Smooth muscle cell (in vitro differentiated cells): ENCODE measurements at regions not wholly inside any gene's neighbourhood (a gene's known extent, or its start where the extent isn't known, plus 50 kb on each side); places are given as distances from the start of the nearest gene placed in this dataset.

ENCODE experiments used
- DNase-seq: peaks from one replicate; lab custom pipeline; 2025; ENCODE audit not compliant: unreplicated experiment; lab: John Stamatoyannopoulos, UW
- H2AFZ ChIP-seq: fragments of 200-600 bp; sonication (generic); 2 replicates; pipeline ENCODE4 v1.6.0; 2016; ENCODE audit warnings: antibody characterized with exemption, low read depth, mild to moderate bottlenecking
- H3F3A ChIP-seq: fragments of 200-600 bp; sonication (generic); 2 replicates; pipeline ENCODE4 v1.6.0; 2017; ENCODE audit warnings: antibody characterized with exemption, low read depth
- H3K27ac ChIP-seq: fragments of 200-600 bp; sonication (generic); 2 replicates; pipeline ENCODE4 v1.5.1; 2016; ENCODE audit warnings: low read depth, mild to moderate bottlenecking
- H3K27me3 ChIP-seq: fragments of 200-600 bp; sonication (generic); 2 replicates; pipeline ENCODE4 v1.6.1; 2016; ENCODE audit warnings: low read depth, mild to moderate bottlenecking
- H3K36me3 ChIP-seq: fragments of 200-600 bp; sonication (generic); 2 replicates; pipeline ENCODE4 v1.5.1; 2016; ENCODE audit warnings: low read depth
- H3K4me1 ChIP-seq: fragments of 200-600 bp; sonication (generic); 2 replicates; pipeline ENCODE4 v1.5.1; 2016; ENCODE audit warnings: low read depth
- H3K4me2 ChIP-seq: fragments of 200-600 bp; sonication (generic); 2 replicates; pipeline ENCODE4 v1.6.0; 2016; ENCODE audit warnings: mild to moderate bottlenecking
- H3K4me3 ChIP-seq: fragments of 200-600 bp; sonication (generic); 2 replicates; pipeline ENCODE4 v1.5.1; 2016; ENCODE audit warnings: mild to moderate bottlenecking
- H3K79me2 ChIP-seq: fragments of 200-600 bp; sonication (generic); 2 replicates; pipeline ENCODE4 v1.6.0; 2016; ENCODE audit warnings: low read depth, mild to moderate bottlenecking
- H3K9ac ChIP-seq: fragments of 200-600 bp; sonication (generic); 2 replicates; pipeline ENCODE4 v1.6.0; 2016; ENCODE audit warnings: low read depth
- H3K9me3 ChIP-seq: fragments of 200-600 bp; sonication (generic); replicated peaks from 2 replicates; pipeline ENCODE4 v1.5.1; 2016; ENCODE audit warnings: low read depth
- H4K20me1 ChIP-seq: fragments of 200-600 bp; sonication (generic); 2 replicates; pipeline ENCODE4 v1.6.0; 2016; ENCODE audit warnings: low read depth
- WGBS: methylation state at CpG from one replicate; pipeline ENCODE4 v1.1.7; 2016; ENCODE audit warnings: low lambda C conversion rate; 5-methylcytosine and 5-hydroxymethylcytosine counted together
- TF ChIP-seq, protein P1 (sequence below): fragments of 200-600 bp; sonication (generic); IDR thresholded peaks from 2 replicates; pipeline ENCODE4 v1.5.1; 2017; ENCODE audit warnings: borderline replicate concordance, mild to moderate bottlenecking, antibody characterized with exemption; ENCODE audit not compliant: insufficient read depth, poor library complexity, severe bottlenecking

DNA sequence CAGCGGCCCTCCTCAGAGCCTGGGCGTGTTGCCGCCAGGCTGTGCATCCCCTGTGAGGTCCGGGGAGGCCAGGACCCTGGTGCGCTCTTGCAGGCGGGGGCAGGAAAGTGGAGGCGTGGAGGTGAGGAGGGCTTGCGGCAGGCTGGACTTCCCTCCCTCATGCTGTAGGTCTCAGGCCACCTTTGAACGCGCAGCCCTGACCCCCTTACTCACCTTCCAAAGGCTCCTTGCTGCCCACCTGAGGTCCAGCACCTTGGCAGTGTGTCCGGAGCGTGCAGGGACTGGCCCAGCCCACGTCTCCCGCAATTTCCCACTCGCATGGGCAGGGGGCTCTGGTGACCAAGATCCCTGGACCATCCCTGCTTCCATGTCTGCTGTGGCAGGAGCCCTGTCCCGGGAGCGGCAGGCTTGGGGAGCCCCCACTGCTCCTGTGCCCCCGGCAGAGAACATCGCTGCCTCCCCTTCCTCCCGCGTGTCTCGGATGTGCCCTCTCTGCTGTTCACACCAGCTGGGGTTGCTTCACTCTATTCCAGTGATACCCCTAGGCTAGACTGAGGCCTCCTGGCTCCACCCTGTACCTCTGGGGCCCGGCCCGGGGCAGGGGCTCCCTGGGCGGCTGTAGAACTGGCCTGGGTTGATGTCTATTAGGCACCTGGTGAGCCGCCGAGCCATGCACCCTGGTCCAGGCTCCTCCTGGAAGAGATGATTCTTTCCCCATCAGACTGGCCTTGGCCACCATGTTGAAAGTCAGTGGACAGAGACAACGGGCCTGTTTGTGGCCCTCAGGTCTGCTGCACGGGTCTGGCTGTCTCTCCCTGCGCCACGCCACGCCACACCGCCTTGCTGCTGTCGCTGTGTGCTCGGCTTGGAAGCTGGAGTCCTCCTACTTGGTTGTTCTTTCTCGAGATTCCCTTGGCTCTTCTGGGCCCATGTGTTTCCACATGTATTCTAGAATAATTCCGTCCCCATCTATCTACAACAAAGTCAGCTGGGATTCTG lies 95.4 kb upstream of the ADRA2C start:
- H3K4me3 ChIP-seq = no peak overlapping the region
- H3K4me1 ChIP-seq = no peaks in the 10 kb centered on the region
- no peak overlapping the region for H3K27ac ChIP-seq
- H3K79me2 ChIP-seq = no peaks in the 10 kb centered on the region
- H2AFZ ChIP-seq = no peak overlapping the region
- H3K27me3 ChIP-seq = peaks cover 3% of the 10 kb centered on the region
- DNase-seq = no peak
- no peak overlapping the region for H3K4me2 ChIP-seq
- H3K9me3 ChIP-seq = peaks cover 5% of the 10 kb centered on the region
- no peaks in the 10 kb centered on the region for H3K36me3 ChIP-seq
- TF ChIP-seq, protein P1, sequence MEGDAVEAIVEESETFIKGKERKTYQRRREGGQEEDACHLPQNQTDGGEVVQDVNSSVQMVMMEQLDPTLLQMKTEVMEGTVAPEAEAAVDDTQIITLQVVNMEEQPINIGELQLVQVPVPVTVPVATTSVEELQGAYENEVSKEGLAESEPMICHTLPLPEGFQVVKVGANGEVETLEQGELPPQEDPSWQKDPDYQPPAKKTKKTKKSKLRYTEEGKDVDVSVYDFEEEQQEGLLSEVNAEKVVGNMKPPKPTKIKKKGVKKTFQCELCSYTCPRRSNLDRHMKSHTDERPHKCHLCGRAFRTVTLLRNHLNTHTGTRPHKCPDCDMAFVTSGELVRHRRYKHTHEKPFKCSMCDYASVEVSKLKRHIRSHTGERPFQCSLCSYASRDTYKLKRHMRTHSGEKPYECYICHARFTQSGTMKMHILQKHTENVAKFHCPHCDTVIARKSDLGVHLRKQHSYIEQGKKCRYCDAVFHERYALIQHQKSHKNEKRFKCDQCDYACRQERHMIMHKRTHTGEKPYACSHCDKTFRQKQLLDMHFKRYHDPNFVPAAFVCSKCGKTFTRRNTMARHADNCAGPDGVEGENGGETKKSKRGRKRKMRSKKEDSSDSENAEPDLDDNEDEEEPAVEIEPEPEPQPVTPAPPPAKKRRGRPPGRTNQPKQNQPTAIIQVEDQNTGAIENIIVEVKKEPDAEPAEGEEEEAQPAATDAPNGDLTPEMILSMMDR = no peak
- no peaks in the 10 kb centered on the region for H4K20me1 ChIP-seq
- H3F3A ChIP-seq = no peaks in the 10 kb centered on the region
- H3K9ac ChIP-seq = no peak overlapping the region
- WGBS = 93% methylated on average over 37 of the region's 37 CpGs

DNA sequence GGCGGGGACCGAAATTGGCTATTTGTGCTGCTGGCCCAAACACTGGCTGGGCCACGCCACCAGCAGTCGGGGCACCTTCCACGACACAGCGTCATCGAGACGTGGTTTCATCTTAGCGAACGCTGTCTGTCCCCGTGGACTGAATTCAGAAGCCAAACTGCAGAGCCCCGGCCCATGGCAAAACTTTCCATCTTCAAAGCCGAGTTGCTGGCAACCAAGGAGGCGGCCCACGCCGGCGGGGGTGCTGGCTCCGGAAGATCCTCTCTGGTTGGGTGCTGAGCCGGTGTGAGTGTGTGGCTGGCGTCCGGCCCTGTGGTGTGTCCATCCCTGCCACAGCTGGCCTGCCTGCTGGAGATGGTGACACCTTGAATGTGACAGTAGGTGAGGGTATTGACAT lies 96.6 kb upstream of the ADRA2C start:
- no peak for DNase-seq
- H3K9ac ChIP-seq = no peak overlapping the region
- H3K27me3 ChIP-seq = no peaks in the 10 kb centered on the region
- H4K20me1 ChIP-seq = no peaks in the 10 kb centered on the region
- no peak overlapping the region for H3K27ac ChIP-seq
- H3K4me1 ChIP-seq = no peaks in the 10 kb centered on the region
- H3K79me2 ChIP-seq = no peaks in the 10 kb centered on the region
- 95% methylated on average over 21 of the region's 21 CpGs for WGBS
- no peaks in the 10 kb centered on the region for H3F3A ChIP-seq
- no peak overlapping the region for H3K4me3 ChIP-seq
- H2AFZ ChIP-seq = no peak overlapping the region
- H3K4me2 ChIP-seq = no peak overlapping the region
- no peaks in the 10 kb centered on the region for H3K36me3 ChIP-seq
- peaks cover 5% of the 10 kb centered on the region for H3K9me3 ChIP-seq
- TF ChIP-seq, protein P1 = no peak

DNA sequence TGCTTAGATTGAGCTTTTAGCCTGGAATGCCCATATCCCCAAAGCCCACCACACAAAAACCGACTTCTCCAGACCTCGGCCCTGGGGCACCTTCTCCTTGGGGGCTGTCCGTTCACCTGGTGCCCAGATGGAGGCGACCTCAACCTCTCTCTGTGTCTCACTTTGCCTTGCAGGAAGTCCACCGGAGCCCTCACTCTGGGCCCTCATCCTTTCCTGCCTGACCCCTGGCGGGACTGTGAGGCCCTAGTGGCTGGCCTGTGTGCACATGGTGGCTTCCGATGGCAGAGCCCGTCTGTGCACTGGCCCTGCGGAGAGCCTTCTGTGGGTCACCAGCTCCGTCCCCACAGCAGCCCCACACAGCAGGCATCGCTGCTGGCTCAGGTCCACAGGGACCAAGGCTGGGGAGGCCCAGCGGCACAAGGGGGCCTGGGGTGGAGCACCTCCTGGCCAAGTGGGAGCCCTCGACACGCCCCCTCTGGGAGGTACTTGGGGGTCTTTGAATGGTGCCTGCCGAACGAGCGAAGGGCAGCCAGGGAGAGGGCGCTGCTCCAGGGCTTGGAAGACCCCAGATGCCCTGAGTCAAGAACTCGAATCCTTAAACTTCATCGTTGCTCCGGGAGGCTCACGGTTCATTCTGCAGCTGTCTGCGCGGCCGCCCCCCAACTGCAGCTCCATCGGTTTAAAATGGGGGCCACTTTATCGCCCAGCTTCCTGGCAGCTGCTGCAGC lies 97.2 kb upstream of the ADRA2C start:
- Histone ChIP-seq H3K4me2 (no peak overlapping the region), H3K9me3 (peaks cover 5% of the 10 kb centered on the region), H3K79me2 (no peaks in the 10 kb centered on the region), H3K27me3 (no peaks in the 10 kb centered on the region), H3F3A (no peaks in the 10 kb centered on the region), H2AFZ (no peak overlapping the region), H3K4me3 (no peak overlapping the region), H4K20me1 (no peaks in the 10 kb centered on the region), H3K36me3 (no peaks in the 10 kb centered on the region), H3K4me1 (no peaks in the 10 kb centered on the region), H3K9ac (no peak overlapping the region), H3K27ac (no peak overlapping the region)
- TF ChIP-seq, protein P1 = no peak
- no peak for DNase-seq
- WGBS = 94% methylated on average over 27 of the region's 27 CpGs
